ENCODE measurements at regions not wholly inside any gene's neighbourhood (a gene's known extent, or its start where the extent isn't known, plus 50 kb on each side); places are given as distances from the start of the nearest gene placed in this dataset.
"Not testable (repeated sequence)": the region's sequence is repeated elsewhere in the genome, so short reads cannot be mapped to it uniquely, and the experiment has no call there.

DNA sequence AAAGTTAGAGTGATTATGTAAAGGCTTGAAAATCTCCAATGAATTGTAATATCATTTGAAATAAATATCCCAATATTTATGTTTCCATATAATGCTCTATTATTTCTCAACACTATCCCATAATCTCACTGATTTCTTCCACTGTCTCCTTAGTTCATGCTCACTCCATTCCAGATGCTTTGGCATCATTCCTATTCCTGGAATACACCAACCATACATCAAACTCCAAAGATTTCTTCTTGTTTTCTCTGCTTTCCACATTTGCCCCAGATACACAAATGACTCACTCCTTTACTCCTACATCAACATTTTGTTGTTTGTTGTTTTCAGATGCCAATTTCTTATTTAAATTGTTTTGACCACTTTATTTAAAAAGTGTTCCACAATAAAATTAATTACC lies 1390.8 kb downstream of the ZPLD1 start:
- no peak for DNase-seq

DNA sequence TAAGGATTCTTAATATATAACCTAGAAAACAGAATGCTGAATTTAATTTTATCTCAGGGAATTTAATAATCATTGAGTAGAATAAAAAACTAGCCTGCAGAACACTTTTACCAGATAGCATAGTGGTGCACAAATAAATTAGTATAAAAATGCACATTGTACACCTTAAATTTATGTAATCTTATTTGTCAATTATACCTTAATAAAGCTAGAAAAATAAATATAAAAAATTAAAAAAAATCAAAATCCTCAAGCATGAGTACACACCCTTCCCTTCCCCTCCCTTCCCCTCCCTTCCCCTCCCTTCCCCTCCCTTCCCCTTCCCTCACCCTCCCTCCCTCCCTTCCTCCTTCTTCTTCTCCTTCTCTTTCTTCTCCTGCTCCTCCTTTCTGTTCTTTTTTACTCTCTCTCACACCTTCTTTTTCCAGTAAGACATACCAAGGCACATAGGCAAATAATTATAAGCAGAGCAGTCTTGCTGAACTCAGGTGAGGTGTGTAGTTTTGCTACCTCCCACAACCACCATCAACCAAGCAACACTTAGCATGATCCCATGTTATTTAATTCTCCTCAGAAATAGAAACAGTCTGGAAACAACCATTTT lies 1395.0 kb downstream of the ZPLD1 start:
- no peak for DNase-seq

DNA sequence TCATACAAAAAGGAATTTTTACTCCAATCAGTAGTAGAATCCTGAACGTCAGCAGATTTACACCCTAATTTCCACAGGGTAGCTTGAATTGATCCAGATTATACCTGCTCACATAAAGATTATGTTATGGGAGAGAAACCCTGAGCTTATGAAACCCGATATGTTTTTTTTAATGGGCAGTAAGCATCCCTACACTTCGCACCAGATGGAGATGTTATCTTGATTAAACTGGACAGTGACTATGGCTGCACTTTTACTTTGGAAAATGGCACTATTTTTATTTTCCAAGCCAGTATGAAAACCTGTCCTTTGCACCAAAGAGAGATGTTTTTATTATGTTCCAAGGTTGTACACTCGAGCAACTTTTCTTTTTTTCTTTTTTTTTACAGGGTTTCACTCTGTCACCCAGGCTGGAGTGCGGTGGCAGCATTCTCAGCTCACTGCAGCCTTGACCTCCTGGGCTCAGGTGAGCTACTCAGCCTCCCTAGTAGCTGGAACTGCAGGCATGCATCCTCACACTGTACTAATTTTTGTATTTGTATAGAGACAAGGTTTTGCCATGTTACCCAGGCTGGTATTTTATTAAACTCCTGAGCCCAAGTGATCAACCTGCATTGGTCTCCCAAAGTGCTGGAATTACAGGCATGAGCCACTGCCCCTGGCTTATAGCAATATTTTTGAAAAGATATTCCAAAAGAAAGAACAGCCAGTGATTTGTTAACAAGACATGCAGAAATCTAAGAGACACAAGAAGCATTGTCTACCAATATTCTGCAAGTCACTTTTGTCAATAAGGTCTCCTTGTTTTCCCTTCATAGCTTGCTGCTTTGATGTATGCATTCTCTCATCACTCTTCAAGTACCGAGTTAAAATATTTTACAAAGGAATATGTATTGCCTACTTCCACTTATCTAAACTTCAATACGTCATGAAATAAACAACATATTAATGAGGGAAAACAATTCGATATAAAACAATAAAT lies 1412.6 kb downstream of the ZPLD1 start:
- DNase-seq: no peak

DNA sequence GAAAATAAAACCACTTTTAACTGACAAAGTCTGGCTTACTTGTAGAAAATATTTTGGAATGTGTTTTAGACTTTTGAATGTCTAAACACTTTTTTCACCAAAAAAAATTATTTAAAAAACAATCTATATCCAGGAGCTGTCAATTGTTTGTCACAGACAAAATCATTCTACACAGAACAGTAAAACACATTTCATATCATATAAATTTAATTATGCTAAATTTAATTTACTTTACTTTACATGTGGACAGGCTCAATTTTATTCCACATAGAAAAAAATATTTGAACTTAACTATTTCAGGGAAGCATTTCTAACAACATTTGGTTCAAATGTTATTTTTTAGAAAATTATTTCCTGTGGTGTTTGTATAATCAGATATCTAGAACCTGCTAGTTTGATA lies 1417.0 kb downstream of the ZPLD1 start:
- DNase-seq: no peak

DNA sequence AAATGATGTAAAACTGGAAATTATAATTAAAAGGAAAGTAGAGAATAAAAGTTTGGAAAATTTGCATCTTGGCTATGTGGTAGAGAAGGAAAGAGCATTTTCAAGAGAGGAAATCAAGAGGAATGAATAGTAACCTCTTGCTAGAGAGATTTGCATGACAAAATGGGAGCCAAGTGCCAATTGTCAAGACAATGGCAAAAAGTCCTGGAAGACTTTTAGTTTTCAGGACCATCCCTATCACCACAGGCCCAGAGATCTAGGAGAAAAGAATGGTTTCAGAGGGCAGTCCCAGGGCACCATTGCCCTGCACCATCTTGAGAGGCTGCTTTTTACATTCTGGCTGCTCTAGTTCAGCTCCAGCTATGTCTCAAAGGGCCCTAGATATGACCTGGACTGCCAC lies 1427.6 kb downstream of the ZPLD1 start:
- DNase-seq: no peak

DNA sequence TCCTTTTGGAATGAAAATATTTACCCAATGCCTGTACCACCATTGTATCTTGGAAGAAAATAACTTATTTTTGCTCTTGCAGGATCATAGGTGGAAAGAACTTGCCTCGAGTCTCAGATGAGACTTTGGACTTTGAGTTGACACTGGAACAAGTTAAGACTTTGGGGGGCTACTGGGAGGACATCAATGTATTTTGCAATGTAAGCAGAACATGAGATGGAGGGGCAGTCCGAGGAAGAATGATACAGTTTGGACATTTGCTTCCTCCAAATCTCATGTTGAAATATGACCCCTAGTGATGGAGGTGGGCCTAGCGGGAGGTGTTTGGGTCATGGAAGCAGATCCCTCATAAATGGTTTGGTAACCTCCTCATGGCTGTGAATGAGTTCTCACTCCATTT lies 1428.6 kb downstream of the ZPLD1 start:
- DNase-seq: no peak

DNA sequence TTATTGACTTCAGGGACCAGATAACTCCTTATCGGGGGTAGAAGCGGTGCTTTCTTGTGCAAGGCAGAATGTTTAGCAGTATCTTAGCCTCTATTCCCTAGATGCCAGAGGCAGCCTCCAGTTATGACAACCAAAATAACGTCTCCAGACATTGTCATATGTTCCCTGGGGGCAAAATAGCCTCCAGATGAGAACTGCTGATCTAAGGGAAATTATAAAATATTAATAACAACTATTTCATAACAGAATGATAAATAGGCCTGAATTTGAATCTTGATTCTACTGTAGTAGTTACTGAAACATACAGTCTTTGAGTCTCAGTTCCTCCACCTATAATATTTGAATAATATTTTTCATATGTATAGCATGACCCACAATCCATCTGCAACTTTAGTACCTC lies 1431.3 kb downstream of the ZPLD1 start:
- DNase-seq: no peak

DNA sequence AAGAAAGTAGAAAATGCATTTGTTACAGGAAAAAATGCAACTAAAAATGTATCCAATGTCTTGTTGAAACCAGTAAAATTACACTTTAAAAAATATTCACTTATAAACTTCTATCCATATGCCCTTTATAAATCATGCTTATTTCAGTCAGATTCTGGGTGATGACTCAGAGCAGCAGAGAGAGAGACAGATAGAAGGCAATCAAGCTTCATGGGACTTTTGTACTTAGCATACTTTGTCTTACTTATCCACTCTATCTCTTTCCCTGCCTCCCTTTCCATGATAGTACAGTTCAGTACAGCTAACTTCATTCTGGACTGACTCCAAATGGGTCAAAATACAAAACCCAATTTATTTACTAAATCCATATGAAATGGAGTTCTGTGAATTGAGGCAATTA lies 1438.2 kb downstream of the ZPLD1 start:
- no peak for DNase-seq

DNA sequence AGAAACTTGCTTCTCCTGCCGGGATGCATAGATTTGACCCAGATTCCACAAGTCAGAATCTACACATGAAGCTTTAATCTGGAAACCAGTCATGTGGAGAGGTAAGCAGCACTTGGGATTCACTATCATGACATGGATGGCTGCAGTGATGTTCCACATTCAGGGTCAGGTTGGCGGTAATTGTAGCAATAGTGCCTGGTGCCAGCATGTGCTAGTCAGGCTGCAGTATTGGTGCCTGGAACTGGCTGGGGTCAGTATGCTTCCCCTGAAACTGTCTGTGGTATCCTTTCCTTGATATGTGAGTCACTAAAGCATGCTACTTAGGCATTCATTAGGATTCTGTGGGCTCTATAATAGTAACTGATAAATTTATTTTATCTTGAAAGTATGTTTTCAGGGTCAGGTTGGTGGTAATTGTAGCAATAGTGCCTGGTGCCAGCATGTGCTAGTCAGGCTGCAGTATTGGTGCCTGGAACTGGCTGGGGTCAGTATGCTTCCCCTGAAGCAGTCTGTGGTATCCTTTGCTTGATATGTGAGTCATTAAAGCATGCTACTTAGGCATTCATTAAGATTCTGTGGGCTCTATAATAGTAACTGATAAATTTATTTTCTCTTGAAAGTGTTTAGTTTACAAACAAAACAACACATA lies 1439.2 kb downstream of the ZPLD1 start:
- DNase-seq: no peak

DNA sequence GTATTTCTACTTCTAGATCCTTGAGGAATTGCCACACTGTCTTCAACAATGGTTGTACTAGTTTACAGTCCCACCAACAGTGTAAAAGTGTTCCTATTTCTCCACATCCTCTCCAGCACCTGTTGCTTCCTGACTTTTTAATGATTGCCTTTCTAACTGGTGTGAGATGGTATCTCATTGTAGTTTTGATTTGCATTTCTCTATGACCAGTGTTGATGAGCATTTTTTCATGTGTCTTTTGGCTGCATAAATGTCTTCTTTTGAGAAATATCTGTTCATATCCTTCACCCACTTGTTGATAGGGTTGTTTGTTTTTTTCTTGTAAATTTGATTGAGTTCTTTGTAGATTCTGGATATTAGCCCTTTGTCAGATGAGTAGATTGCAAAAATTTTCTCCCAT lies 1447.0 kb downstream of the ZPLD1 start:
- not testable (repeated sequence) for DNase-seq

DNA sequence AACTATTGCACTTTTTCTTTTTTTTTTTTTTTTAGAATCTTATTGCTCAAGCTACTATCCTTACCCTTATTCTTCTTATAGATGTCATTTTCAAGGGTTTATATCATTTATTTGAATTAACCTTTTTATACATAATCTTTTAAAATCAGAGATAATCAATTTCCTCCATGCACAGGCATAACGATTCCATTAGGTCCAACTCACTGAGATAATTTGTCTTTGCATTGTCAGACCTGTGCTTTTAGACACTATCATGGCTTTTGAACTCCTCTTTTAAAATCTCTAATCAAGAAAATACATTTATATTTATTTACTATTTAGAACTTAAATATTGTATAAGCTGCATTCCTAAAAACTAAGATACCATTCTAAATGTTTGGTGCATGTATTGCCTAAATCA lies 1454.9 kb downstream of the ZPLD1 start:
- no peak for DNase-seq

DNA sequence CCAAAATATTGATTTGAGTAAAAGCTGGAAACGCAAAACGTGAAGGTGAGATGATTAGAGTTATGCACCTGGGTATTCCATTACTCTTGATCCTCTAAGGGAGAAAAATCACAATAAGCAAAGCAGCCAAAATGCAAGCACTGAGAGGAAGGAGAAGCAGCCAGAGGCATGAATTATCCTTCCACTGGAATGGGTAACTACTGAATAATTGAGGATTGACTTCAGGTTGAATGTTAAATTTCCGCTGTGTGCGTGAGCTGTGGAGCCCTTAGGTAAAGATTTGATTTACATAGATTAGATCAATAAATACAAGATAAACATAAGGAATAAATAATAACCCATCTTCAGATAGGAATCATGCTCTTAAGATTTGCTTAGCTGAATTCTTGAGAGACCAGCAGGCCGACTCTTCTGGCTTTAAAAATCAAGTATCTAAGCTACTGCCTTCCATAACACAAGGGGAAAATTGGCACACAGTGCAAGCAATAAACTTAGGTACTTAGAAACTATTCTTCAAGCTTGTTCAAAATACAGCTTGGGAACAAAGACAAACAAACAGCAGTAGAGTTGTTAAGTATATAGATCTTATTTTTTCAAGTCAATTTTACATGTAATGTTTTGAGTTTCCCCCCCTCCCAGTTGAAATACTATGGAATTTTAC lies 1459.5 kb downstream of the ZPLD1 start:
- DNase-seq: no peak

DNA sequence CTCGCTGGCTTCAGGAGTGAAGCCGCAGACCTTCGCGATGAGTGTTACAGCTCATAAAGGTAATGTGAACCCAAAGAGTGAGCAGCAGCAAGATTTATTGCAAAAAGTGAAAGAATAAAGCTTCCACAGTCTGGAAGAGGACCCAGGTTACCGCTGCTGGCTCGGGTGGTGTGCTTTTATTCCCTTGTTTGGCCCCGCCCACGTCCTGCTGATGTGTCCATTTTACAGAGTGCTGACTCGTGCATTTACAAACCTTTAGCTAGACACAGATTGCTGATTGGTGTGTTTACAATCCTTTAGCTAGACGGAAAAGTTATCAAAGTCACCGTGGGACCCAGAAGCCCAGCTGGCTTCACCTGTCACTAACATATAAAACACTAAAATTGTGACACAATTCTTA lies 1464.5 kb downstream of the ZPLD1 start:
- no peak for DNase-seq

DNA sequence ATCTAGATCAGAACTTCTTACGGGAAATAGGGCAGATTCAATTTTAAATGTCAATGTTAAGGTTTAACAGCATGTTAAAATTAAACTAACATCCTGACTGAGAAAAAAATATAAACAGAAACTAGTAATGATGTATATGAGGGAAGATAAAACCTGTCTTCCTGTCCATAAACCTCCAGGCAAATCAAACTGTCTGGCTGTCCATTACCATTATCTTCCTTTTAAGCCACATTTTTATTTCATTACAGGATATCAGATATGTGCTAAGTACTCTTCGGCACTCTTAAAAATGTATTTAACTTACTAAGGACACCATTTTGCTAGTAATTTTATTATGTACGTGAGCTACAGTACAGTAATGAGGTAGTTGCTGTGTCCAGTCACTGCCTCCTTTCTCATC lies 1461.7 kb upstream of the ALCAM start:
- no peak for DNase-seq

DNA sequence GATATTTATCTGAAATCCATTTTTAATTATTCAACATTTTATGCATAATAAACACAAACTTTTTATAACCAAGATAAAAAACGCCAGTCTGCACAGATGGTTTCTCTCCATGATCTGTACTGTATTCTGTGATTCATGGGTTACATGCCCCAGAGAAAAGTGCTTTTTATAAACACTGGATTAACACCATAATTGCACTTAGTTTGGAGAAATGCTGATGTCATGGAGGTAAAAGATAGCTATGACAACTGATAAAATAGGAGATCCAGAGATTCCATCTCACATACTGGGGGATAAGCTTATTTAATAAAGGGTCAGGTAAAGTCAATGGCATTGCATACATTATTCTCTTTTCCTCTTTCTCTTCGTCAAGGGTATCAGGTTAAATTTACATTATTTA lies 1460.4 kb upstream of the ALCAM start:
- DNase-seq: no peak

DNA sequence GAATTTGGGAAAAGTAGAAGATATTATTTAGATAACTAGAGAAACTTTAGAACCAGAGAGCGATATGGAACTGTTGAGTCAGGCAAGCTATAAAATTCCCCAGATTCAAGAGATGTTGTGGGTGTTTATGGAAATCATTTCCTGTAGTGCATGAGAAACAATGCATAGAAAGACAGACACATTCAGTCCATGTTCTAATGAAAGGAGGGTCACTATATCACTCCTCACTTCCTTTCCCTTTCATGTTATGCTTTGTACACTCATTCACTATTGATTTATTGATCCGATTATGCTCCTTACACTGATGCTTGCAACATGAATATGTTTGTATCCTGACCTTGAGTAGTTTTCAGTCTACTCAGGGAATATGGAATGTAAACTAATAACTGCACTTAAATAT lies 1459.9 kb upstream of the ALCAM start:
- DNase-seq: no peak

DNA sequence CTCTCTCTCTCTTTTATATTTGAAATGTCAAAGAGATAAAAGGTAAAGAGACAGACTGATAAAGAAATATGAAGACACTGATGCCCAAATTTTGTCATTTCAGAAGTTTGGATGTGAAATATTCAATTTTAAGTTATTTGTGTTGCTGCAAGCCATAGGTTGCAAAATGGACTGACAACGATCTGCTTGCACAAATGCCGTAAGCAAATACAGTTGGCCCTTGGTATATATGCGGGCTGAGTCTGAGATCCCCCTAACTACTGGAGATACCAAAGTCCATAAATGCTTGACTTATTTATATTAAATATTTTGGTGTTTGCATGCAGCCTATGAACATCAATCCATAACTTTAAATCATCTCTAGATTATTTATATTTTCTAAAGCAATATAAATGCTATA lies 1459.1 kb upstream of the ALCAM start:
- DNase-seq: no peak

DNA sequence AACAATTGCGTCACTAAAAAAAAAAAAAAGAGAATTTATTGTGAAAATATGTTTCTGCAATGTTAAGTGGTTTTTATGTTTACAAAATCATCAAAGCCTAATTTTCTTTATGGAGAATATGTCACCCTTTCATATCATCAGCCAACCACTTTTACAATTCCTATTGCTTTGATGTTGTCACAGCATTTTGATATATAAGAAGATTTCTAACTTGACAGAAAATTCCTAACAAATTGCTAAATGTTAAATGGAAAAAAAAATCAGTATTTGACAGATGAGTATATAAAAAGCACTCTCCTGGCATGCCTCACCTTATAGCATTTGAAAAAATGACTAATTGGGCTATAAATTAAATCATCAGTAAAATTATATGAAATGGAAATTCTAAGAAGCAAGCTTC lies 1457.3 kb upstream of the ALCAM start:
- no peak for DNase-seq

DNA sequence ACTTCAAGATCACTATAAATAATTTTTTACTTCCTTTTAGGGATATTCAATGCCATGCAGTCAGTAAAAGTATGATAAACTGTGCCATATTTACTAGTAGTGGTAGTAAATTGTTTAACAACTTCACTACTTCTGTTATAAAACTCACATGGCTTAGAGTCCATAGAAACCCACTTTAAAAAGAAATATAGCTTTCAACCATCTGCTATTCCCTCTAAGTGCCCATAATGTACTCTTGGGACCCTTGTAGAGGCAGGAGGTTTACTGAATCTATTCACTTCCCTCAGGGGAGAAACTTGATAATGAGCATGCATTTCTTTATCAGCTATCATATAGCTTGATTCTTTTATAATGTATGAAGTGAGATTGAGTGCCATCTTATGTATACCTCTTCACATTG lies 1448.4 kb upstream of the ALCAM start:
- DNase-seq: no peak

DNA sequence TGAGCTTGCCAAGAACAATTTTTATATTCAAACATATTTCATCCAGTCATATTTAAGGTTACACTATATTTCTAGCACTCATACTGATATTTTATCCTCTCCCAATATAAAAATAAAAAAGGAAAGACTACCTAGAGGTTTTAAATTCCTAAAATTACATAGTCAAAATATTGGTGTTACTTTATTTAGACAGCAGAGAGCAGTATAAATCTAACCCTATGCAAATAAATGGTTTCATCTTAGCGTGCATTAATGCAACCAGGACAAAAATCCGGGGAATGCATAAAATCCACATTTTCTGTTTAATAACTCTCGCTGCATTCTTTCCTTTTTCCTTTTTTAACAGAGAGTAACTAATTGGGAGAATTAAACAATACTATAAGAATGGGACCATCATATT lies 1447.4 kb upstream of the ALCAM start:
- no peak for DNase-seq

DNA sequence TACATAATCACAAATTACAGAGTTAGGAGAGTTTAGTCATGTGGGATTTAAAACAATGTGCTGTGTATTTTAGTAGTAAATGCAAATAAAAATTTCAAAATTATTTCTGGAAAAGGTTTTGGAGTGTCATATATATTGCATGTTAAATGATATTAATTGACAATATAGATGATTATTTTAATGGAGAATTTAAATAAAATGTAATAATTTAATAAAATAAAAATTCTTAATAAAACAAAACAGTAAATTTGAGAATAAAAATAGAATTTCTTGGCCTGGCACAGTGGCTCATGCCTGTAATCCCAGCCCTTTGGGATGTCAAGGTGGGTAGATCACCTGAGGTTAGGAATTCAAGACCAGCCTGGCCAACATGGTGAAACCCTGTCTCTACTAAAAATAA lies 1442.8 kb upstream of the ALCAM start:
- no peak for DNase-seq

DNA sequence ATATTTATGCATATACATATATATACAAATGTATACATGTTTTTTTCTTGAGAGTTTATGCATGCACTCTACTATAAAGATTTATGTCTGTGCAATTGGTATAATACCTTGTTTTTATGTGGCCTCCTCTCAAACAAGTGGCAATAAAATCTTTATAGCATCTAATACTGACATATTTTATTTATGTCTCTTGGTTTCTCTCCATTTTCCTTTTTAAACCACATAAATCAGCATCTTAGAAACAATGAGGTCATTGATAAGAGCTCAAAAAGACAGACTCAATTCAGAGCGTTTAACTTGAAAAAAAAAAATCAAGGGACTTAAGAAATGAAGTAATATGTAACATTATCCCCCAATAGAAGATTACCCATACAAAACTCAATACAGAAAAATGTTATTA lies 1442.2 kb upstream of the ALCAM start:
- DNase-seq: no peak

DNA sequence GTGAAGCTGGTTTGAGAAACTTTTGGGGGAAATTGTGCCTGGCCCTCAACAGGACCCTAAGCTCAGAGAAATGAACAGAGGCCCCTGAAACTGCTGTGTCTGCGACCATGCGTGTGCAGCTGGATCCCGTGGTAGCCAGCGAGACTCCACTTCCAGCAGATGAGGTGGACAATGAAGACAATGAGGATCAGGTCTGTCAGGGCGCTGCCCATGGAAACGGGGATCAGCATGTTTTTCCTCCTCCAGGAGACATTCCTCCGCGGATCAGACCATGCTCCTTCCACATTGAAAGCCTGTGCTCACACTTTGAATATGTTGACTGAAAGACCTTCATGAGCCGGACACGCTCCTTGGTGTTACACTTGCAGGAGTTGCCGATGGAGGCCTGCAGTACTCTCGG lies 1439.8 kb upstream of the ALCAM start:
- DNase-seq: no peak

DNA sequence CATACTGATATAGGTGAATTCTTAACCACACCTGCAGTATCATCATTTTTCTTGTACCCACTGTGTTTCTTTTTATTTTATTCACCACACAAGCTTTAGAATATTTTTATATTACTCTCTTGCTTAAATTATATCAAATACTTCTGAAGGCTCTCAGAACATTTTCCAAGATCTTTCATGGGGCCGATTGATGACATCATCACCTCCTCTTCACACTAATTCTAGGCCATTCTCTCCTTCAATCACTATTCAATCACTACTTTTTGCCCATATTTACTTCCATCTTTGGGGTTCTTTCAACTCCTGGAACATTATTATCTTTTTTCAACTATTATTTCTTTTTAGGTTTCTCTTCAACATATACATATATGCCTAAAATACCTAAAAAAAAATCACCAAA lies 1438.8 kb upstream of the ALCAM start:
- DNase-seq: no peak
